ENCODE measurements at regions not wholly inside any gene's neighbourhood (a gene's known extent, or its start where the extent isn't known, plus 50 kb on each side); places are given as distances from the start of the nearest gene placed in this dataset.

DNA sequence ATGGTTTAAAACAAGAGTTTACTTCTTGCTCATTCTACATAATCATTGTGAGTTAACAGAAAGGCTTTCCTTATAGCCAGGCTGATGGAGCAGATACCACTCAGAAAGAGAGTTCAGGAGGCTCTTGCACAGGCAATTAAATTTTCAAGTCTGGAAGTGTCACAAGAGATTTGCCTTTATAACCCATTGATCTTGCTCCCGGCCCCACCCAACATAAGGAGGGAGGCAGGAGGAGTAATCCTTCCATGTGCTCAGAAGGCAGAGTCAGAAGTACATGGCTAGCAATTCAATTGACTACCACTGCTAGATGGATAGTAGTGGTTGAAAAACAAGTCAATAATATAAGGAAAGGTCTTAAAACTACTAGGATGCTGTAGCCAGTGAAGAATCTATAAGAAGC, 346.3 kb upstream of the CDH11 start:
- no peak overlapping the region for H3K4me3 ChIP-seq (ENCODE audit: low read depth, low read length)
- no peak for DNase-seq (ENCODE audit: low read depth)

DNA sequence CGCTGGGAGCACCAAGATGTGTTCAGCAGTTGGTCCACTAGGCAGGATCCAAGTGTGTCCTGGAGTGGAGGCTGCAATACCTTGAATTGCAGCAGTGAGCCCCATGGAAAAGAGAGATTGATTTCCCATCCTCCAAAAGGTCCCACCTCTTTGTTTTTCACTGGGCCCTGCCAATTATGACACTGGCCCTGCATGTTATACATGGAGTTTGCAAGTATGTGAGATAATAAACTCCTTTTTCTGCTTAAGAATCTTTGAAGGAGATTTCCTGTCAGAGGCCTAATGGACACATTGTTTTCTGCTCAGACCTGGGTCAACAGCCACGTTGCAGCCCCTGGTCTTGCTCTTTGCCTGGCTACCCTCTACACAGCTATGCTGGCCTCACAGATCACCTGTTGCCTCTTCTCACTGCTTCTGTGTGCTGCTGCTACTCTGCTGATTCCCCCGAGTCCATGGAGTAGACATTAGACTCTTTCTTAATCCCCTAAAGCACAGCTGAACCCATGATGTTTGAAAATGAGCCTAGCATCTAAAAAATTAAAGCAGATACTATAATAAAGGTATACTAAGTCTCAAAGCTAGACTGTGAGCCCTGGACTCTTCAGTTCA, 341.9 kb upstream of the CDH11 start:
- H3K4me3 ChIP-seq (ENCODE audit: low read depth, low read length), result no peak overlapping the region
- DNase-seq (ENCODE audit: low read depth), result no peak

DNA sequence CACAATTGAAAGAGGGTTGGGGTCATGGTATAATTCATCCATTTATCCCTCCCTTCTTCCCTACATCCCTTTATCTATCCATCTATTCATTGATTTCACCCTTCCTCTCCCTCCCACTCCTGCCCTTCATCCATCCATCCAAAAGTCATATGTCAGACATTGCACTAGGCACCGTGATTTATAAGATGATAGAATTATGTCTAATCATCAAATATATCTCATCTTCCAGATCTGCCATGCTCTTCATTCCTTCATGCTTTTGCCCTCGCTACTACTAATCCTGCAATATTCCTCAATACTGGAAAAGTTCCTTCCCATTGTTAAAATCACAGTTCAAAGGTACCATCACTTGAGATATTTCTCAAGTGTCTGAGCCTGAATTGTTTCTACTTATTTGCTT, 335.2 kb upstream of the CDH11 start:
- DNase-seq (ENCODE audit: low read depth), result no peak
- H3K4me3 ChIP-seq (ENCODE audit: low read depth, low read length), result no peak overlapping the region

DNA sequence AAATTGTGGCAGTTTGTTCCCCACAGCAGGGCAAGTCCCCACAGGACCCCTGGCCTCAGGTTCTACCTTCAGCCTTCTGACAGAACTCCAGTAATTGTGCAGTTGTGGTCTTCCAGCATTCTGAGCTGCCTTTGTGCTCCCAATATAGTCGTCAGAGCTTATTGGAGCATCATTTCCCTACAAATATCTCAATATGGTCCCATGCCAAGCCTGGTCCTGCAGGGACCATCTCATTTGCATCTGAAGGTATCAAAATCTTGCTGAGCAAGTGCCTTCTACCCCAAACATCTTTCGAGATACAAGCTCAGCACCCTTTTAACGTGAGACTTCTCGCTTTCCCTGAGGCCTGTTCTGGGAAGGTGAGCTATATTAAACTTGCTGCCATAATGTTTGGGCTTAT, 333.9 kb upstream of the CDH11 start:
- DNase-seq (ENCODE audit: low read depth), result no peak
- H3K4me3 ChIP-seq (ENCODE audit: low read depth, low read length), result no peak overlapping the region

DNA sequence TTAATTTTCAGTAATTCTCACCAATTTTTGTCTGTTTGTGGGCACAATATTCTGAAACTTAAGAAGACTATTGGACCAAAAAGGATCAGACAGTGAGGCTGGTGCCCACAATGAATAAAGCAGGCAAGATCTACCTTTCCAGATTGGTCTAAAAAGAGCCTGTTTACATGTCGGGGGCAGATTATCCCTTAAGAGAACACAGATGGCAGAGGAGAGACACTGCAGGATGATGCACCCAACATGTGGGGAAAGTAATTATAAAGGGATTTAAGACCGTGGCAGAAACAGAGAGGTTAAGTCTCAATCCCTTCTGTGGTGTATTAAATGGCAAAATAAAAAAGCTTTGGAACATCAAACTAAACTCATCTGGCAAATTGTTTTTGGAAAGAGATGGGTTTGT, 331.8 kb upstream of the CDH11 start:
- no peak for DNase-seq (ENCODE audit: low read depth)

DNA sequence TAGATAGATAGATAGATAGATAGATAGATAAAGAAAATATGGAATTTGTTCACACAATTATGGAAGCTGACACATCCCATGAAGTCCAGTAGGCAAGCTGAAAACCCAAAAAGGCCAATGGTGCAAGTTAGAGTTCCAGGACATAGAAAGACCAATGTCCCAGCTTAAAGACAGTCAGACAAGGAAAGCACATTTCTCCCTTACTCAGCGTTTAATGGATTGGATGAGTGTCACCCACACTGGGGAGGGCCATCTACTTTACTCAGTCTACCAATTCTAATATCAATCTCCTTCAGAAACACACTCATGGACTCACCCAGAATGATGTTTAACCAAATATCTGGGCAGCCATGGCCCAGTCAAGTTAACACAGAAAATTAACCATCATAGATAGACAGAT, 327.7 kb upstream of the CDH11 start:
- no peak overlapping the region for H3K4me3 ChIP-seq (ENCODE audit: low read depth, low read length)
- no peak for DNase-seq (ENCODE audit: low read depth)

More for the DNA sequence above, 331.8 kb upstream of the CDH11 start:
- no peak overlapping the region for H3K4me3 ChIP-seq (ENCODE audit: low read depth, low read length)

DNA sequence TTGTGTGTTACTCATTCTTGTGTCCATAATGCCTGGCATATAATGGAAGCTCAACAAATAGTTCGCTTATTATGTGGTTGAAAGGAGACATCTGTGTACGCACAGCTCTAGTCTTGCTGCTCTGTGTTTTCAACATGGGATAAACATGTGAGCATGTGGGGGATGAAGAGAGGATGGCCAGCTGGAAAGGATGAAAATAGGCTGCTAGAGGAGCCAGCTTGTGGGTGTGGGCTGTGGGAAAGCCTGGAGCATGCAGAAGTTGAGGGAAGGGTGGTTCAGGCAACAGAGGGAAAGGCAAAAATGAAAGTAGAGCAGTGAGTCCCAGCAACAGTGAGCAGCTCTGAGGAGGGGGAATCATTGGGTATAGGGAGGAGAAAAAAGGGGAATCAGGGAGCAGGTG, 324.6 kb upstream of the CDH11 start:
- no peak for DNase-seq (ENCODE audit: low read depth)
- no peak overlapping the region for H3K4me3 ChIP-seq (ENCODE audit: low read depth, low read length)

DNA sequence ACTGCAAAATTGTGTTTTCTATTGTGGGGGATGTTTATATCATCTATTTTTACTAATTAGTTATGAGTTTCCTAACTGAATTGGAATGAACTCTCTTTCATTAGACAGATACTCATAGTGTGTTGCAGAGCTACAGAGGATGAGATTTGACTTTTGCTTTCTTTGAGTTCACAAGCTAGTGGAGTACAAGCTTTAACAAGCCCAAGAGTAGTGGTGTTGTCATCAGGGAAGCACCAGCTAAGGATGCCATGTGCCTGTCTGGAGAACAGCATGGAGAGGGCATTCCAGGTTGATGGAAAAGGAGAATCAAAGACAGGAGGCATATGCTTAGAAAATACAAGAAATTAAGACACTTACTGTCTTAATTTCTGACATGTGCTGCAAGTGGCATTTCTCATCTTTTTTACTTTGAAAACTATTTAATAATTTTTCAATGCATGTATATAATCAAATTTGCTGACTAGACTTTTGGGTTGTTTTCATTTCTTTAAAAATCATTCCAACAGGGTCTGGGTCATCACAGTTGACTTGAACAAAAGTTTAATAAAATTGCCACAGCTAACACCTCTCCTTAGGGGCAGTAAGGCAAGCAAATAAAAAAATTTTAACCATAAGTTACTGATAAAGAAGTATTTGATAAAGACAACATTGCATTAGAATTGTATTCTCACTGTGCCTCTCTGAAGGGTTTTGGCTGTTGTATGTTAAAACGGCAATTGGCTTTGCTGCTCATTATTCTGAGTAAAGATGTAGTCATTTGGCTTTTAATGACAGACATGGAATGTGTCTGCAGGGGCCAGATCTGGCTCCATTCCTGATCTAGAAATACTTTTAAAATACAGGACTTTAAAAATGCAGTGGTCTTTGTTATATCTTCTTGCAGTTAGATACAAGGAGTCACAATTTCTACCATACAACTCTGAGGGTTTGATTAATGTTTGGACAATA, 323.7 kb upstream of the CDH11 start:
- DNase-seq (ENCODE audit: low read depth), result no peak
- H3K4me3 ChIP-seq (ENCODE audit: low read depth, low read length), result no peak overlapping the region

DNA sequence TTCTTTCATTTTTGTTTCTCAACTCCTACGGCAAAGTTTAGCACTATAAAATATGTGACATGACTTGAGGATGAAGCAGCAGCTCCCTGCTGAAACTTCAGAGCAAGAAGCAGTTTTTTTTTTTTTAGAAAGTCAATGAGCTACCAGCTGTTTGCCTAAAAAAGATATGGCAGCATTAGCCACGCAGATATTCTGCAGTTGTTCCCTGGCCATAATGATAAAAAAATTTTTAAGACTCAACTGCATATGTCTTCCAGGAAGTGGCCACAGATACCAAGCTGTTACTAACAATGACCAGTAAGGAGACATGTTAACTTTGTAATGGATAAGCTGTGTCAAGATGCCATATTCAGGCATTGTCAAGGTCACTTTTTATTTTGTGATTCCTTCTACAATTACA, 319.6 kb upstream of the CDH11 start:
- H3K4me3 ChIP-seq (ENCODE audit: low read depth, low read length), result no peak overlapping the region
- DNase-seq (ENCODE audit: low read depth), result no peak

DNA sequence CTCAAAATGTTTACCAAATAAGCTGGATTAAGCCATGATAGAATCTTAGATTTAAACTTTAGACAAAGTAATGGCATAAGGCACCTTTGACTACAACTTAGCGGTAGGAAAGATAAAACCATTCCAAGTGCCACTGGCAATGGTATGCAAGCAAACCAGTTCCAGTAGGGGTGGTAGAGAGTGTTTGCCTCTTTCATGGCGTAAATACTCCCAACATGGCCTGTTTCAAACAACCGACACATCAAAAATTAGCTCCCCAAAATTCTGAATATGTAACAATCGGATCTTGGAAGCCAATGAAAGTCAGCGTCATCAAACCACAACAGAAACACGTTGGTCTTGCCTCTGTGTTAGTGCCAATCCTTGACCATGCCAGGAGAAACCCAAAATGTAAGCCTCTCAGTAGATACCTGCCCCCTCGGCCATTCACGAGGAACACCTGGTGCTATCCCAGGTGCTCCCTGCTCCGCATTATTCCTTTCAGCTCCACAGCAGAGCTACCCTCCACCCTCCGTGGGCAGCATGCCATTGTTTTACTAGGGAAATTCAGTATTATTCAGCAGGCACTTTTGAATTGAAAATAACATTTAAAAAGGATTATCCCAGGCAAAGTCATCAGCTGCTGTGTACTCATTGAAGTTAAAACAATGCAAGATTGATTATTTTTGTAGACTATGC, 307.8 kb upstream of the CDH11 start:
- no peak overlapping the region for H3K4me3 ChIP-seq (ENCODE audit: low read depth, low read length)
- DNase-seq (ENCODE audit: low read depth), result no peak

DNA sequence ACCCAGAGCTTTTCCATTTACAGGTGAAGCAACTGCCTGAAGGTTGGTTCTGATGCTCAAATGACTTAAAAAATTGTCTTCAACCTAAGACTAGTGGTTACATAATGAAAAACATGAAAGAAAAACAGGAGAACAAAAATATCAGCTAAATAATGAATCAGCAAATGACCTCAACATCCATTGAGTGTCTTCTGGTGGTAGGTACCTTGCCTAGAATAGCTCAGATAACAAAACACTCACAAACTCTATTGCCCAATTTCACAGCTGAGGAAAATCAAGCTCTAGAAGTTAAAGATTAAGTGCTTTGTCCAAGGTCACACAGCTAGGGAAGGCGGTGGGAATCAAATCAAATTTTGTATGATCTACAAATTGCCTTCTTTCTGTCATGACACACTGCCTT, 304.6 kb upstream of the CDH11 start:
- DNase-seq (ENCODE audit: low read depth), result no peak

DNA sequence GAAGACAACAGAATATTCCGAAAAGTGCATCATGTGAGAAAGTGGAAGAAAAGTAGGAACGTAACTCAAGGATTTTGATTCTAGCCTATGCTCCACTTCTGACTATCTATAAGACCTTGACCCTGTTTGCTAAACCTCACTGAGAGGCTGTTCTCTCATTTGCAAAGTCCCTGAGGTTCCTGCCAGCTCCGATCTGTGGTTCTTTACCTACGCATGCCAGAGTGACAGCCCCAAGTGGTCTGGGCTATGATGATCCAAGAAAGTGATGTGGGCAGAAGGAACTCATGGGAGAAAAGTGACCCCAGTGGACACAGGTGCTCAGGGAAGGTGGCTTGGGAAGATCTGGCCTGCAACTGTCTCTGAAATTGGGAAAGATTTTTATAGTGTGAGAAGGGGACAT, 301.1 kb upstream of the CDH11 start:
- no peak for DNase-seq (ENCODE audit: low read depth)

More for the DNA sequence above, 304.6 kb upstream of the CDH11 start:
- no peak overlapping the region for H3K4me3 ChIP-seq (ENCODE audit: low read depth, low read length)

DNA sequence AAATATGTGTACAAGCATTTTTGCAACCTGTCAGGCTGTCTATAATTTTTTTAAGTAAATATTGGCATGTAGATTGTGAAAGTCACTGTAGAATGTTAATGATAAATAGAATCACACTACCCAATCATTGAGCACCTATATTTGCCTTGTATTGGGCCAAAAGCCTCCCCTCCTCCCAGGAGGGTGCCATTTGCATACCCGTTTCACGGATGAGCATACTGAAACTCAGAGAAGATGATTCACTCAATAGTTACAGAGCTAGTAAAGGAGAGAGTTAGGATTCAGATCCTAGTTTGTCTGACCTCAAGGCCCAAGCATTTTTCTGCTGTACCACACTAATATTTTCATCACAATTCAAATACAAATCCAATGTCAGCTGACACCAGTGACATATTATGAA, 299.7 kb upstream of the CDH11 start:
- no peak for DNase-seq (ENCODE audit: low read depth)
- no peak overlapping the region for H3K4me3 ChIP-seq (ENCODE audit: low read depth, low read length)

More for the DNA sequence above, 301.1 kb upstream of the CDH11 start:
- no peak overlapping the region for H3K4me3 ChIP-seq (ENCODE audit: low read depth, low read length)

DNA sequence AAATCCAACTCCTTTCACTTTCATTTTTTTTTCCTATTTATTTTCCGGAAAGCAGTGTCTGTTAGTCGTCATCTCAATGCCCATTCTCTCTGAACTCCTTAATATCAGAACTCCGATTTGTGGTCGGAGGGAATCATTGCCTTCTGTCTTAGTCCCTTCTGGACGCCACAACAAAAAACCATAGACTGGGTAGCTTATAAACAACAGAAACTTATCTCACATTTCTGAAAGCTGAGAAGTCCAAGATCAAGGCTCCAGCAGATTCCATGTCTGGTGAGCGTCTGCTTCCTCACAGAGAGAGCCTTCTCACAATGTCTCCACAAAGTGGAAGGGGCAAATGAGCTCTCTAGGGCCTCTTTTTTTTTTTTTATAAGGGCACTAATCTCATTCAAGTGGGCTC, 296.6 kb upstream of the CDH11 start:
- no peak for DNase-seq (ENCODE audit: low read depth)
- H3K4me3 ChIP-seq (ENCODE audit: low read depth, low read length), result no peak overlapping the region

DNA sequence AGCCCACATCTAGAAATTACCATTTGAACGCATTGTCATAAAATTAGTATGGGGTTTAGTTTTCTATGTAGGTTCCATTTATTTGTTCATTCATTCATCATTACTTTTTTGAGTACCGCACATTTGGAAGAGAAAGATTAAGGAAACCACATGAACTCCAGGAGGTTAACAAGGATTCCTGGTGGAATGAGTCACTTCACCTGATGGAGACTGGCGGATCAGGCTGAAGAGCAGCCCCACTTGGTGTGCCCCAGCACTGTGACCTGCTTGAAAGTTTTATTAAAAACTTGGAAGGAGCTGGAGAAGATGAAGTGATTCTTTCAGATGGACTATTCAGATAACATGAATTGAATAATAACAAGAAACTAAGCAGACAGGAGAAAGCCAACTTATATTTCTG, 293.6 kb upstream of the CDH11 start:
- no peak overlapping the region for H3K4me3 ChIP-seq (ENCODE audit: low read depth, low read length)
- no peak for DNase-seq (ENCODE audit: low read depth)

DNA sequence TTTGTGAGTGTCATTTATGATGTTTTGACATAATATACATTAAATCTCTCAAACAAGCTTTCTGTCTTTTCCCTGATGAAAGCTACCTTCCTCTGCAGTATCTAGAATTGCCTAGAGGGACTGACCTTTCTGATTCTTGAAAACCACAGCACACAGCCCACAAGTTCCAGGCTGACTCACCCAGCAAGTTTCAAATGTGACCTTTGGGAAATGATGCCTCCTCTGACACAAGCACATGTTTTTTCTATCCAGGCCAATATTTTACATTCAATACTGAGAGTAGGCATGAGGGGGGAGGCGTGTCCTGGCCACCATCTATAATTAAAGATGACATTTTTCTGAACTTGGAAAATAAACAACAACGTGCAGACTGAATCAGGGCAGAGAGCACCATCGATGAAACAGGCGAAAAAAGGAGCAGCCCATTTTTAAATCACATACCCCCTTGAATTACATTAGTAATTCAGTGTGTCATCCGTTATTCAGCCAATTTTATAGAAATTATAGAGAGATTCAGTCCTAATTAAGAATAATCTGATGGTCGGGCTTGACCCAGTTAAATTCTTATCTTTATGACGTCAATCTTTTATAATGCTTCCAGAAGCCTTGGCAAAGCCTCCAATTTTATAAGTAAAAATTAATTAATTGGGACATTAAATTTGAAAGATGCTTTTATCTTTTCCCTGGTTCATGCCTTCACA, 292.6 kb upstream of the CDH11 start:
- peak; percentile 77 for DNase-seq (ENCODE audit: low read depth)
- H3K4me3 ChIP-seq (ENCODE audit: low read depth, low read length), result no peak overlapping the region

DNA sequence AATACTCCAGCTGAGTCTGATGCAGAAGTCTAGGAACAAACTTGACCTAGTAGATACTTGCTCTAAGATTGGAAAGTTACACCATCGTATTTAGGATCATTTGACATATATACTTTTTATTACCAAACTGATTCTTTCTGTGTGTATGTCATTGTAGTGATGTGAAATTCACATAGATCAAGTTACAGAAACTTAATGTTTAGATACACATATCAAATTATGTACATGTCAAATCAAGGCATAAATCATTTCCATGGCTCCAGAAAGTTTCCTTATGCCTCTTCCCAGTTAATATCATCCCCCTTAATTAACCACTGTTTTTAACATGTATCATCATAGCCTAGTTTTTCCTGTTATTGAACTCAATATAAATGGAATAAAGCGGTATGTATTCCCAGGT, 292.0 kb upstream of the CDH11 start:
- no peak overlapping the region for H3K4me3 ChIP-seq (ENCODE audit: low read depth, low read length)
- no peak for DNase-seq (ENCODE audit: low read depth)

DNA sequence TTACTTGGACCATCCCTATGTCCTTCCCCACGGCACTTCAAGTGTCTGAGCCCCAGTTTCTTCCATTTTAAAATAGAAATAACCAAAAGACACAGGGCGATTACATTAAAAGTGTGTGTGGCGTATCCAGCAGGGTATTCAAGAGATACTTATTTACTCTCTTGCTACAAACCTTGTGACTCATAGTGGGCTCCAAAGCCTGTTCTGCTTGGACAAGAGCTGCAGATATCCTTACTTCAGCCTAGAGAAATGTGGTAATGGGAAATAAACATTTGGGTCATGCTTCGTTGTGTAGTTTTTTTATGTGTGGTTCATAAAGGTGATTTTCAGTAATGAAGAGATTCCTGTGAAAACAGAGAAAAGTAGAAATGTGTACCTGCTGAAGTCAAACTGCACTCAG, 288.9 kb upstream of the CDH11 start:
- no peak overlapping the region for H3K4me3 ChIP-seq (ENCODE audit: low read depth, low read length)
- peak; percentile 30 for DNase-seq (ENCODE audit: low read depth)

DNA sequence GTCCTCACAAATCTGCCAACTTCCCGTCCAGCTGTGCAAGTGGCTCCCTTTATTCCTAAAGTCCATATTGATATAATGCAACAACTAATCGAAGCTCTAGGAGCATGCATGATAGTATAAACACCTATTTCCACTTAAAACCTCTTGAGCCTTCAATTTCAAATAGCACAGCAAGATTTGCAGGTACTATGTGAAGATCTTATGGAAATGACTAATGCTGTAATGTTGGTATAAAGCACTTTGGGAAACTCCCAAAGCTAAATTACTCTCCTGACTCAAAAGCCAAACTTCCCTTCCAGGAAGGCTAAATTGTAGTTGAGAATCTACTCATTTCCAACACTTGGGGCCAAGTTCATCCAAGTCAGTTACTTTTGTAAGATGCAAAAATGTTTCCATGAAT, 287.6 kb upstream of the CDH11 start:
- no peak for DNase-seq (ENCODE audit: low read depth)
- no peak overlapping the region for H3K4me3 ChIP-seq (ENCODE audit: low read depth, low read length)

DNA sequence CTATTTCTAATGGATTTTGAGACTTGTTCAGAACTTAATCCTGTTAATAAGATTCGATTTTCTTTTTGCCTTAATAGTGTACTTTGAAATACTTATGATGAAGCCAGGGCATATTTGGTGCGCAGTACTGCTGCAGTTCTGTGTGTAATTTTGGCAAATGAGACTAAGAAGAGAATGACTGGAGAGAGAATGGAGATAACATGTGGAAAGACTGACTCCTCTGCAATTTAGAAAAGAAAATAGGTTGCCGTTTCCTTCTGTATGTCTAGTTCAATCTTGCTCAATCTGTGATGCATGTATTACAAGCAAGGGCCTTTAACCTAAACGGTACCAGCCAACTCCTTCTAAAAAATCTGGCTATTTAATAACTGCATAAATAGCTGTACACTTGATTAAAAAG, 285.1 kb upstream of the CDH11 start:
- DNase-seq (ENCODE audit: low read depth), result no peak

More for the DNA sequence above, 285.1 kb upstream of the CDH11 start:
- H3K4me3 ChIP-seq (ENCODE audit: low read depth, low read length), result no peak overlapping the region
